ENCODE measurements at regions not wholly inside any gene's neighbourhood (a gene's known extent, or its start where the extent isn't known, plus 50 kb on each side); places are given as distances from the start of the nearest gene placed in this dataset.

- no peak for TF ChIP-seq CTCF (IDR thresholded peaks at IDR 0.05; ENCODE audit: insufficient read depth, low read length, poor library complexity, severe bottlenecking)
- TF ChIP-seq EZH2phosphoT487 (conservative IDR thresholded peaks at IDR 0.05; ENCODE audit: low read length) = no peak
Observed at GRCh38 chr10:121265360-121266123, 332.7 kb downstream of the FGFR2 start.
